ENCODE measurements at regions not wholly inside any gene's neighbourhood (a gene's known extent, or its start where the extent isn't known, plus 50 kb on each side); places are given as distances from the start of the nearest gene placed in this dataset.
"Not testable (repeated sequence)": the region's sequence is repeated elsewhere in the genome, so short reads cannot be mapped to it uniquely, and the experiment has no call there.

GRCh38 chr7:42677751-42678699, 233.8 kb downstream of the C7orf25 start:
- no peak for DNase-seq

GRCh38 chr7:42674541-42674940, 237.3 kb downstream of the C7orf25 start:
- DNase-seq, result no peak

- no peak for DNase-seq
These were observed 237.9 kb downstream of the C7orf25 start for GRCh38 chr7:42673951-42674350.

- DNase-seq, result no peak
These were observed 239.4 kb downstream of the C7orf25 start for GRCh38 chr7:42672339-42672999.

- DNase-seq, result no peak
These were observed 240.2 kb downstream of the C7orf25 start for GRCh38 chr7:42671627-42672026.

- no peak for DNase-seq
These were observed 244.9 kb downstream of the C7orf25 start for GRCh38 chr7:42666994-42667393.

- DNase-seq, result peak; percentile 6
These were observed 249.0 kb downstream of the C7orf25 start for GRCh38 chr7:42662862-42663261.

- DNase-seq, result no peak
These were observed 250.6 kb downstream of the C7orf25 start for GRCh38 chr7:42661312-42661711.

- DNase-seq, result no peak
These were observed 261.2 kb downstream of the C7orf25 start for GRCh38 chr7:42650701-42651100.

- DNase-seq, result no peak
These were observed 261.7 kb downstream of the C7orf25 start for GRCh38 chr7:42650171-42650570.

GRCh38 chr7:42645906-42646305, 266.0 kb downstream of the C7orf25 start:
- DNase-seq, result no peak

- no peak for DNase-seq
These were observed 269.2 kb downstream of the C7orf25 start for GRCh38 chr7:42642699-42643098.

GRCh38 chr7:42639930-42640329, 271.9 kb downstream of the C7orf25 start:
- DNase-seq, result no peak

- DNase-seq, result not testable (repeated sequence)
These were observed 275.5 kb downstream of the C7orf25 start for GRCh38 chr7:42636380-42636779.

GRCh38 chr7:42628054-42628453, 283.8 kb downstream of the C7orf25 start:
- DNase-seq, result no peak

GRCh38 chr7:42627626-42628025, 284.2 kb downstream of the C7orf25 start:
- DNase-seq, result no peak

GRCh38 chr7:42627101-42627500, 284.8 kb downstream of the C7orf25 start:
- no peak for DNase-seq

- DNase-seq, result no peak
These were observed 286.4 kb downstream of the C7orf25 start for GRCh38 chr7:42625421-42625820.

GRCh38 chr7:42624471-42624870, 287.4 kb downstream of the C7orf25 start:
- no peak for DNase-seq

GRCh38 chr7:42621543-42622219, 290.2 kb downstream of the C7orf25 start:
- no peak for DNase-seq

- no peak for DNase-seq
These were observed 293.1 kb downstream of the C7orf25 start for GRCh38 chr7:42618651-42619360.

GRCh38 chr7:42617806-42618457, 293.9 kb downstream of the C7orf25 start:
- DNase-seq, result no peak
